Endothelial cell of umbilical vein (primary cell): ENCODE measurements at regions not wholly inside any gene's neighbourhood (a gene's known extent, or its start where the extent isn't known, plus 50 kb on each side); places are given as distances from the start of the nearest gene placed in this dataset.
"Not testable (repeated sequence)": the region's sequence is repeated elsewhere in the genome, so short reads cannot be mapped to it uniquely, and the experiment has no call there.

Experiments
- BruUV-seq: library from RNA; stranded (reverse); fragments of 400-500 nt; replicated peaks from 2 replicates; lab custom pipeline; 2021; lab: Mats Ljungman, UMichigan
- CTCF ChIA-PET: fragments of 300-600, 350-600 bp; sonication (Branson Sonifier 250); formaldehyde crosslinking; loops from one replicate; lab custom pipeline; 2021; ENCODE audit warnings: antibody characterized with exemption, inconsistent platforms; lab: Charles Lee
- POLR2A ChIA-PET: fragments of 300-600, 350-600 bp; sonication (Branson Sonifier 250); formaldehyde crosslinking; loops from one replicate; lab custom pipeline; 2021; ENCODE audit warnings: antibody characterized with exemption, inconsistent platforms; lab: Charles Lee
- DNase-seq: peaks from one replicate; pipeline ENCODE4 v3.0.0-alpha.2; 2011; ENCODE audit warnings: low read depth, low spot score
- FAIRE-seq: peaks from 2 replicates; lab custom pipeline; 2011; peaks lifted over from hg19 to GRCh38; lab: Jason Lieb, UNC
- H2AFZ ChIP-seq: 2 replicates; pipeline ENCODE4 v1.6.0; 2012; ENCODE audit warnings: low read depth, low read length, control low read depth, inconsistent platforms
- H3K27ac ChIP-seq: 2 replicates; pipeline ENCODE4 v1.5.1; 2011; ENCODE audit warnings: low read depth, mild to moderate bottlenecking, control low read depth, low read length, moderate library complexity; ENCODE audit not compliant: insufficient read depth
- H3K27me3 ChIP-seq, 2 experiments: 2 replicates each; pipeline versions ENCODE4 v1.6.0 to v1.6.1; 2011; ENCODE audit warnings: low read length in 2 of 2, mixed read lengths in 1 of 2; ENCODE audit not compliant: control insufficient read depth in 2 of 2, insufficient read depth in 2 of 2
- H3K36me3 ChIP-seq, 2 experiments: 2 replicates in 1 of 2; 3 replicates in 1 of 2; pipeline ENCODE4 v1.5.1; 2011; ENCODE audit warnings: low read length in 2 of 2, mild to moderate bottlenecking in 1 of 2, moderate library complexity in 1 of 2; ENCODE audit not compliant: control insufficient read depth in 2 of 2, insufficient read depth in 2 of 2; ENCODE audit errors: extremely low read depth in 1 of 2
- H3K4me1 ChIP-seq: 3 replicates; pipeline ENCODE4 v1.5.1; 2011; ENCODE audit warnings: mild to moderate bottlenecking, low read length; ENCODE audit not compliant: control insufficient read depth, insufficient read depth; ENCODE audit errors: extremely low read depth
- H3K4me2 ChIP-seq: 2 replicates; pipeline ENCODE4 v1.6.1; 2011; ENCODE audit warnings: low read length, control low read depth, mixed read lengths; ENCODE audit not compliant: insufficient read depth
- H3K4me3 ChIP-seq, 3 experiments: fragments of 200-600 bp in 1 of 3; sonication (generic), shearing (Covaris generic) in 1 of 3; replicated peaks in 1 of 3; 2 replicates each; pipeline ENCODE4 v1.5.1; 2011 to 2016; ENCODE audit warnings: control low read depth in 3 of 3, low read length in 3 of 3, mild to moderate bottlenecking in 2 of 3, inconsistent platforms in 1 of 3, low read depth in 1 of 3, moderate library complexity in 1 of 3; ENCODE audit not compliant: insufficient read depth in 1 of 3
- H3K79me2 ChIP-seq: 2 replicates; pipeline ENCODE4 v1.6.0; 2012; ENCODE audit warnings: low read length, inconsistent platforms; ENCODE audit not compliant: control insufficient read depth, insufficient read depth
- H3K9ac ChIP-seq: replicated peaks from 2 replicates; pipeline ENCODE3; 2011; ENCODE audit warnings: low read length, control low read depth; ENCODE audit not compliant: insufficient read depth; ENCODE audit errors: extremely low read depth
- H3K9me1 ChIP-seq: replicated peaks from 3 replicates; pipeline ENCODE4 v1.6.0; 2011; ENCODE audit warnings: mild to moderate bottlenecking, low read length; ENCODE audit not compliant: control insufficient read depth, insufficient read depth; ENCODE audit errors: extremely low read depth
- H3K9me3 ChIP-seq: replicated peaks from 2 replicates; pipeline ENCODE4 v1.5.1; 2012; ENCODE audit warnings: low read length, inconsistent platforms; ENCODE audit not compliant: control insufficient read depth, insufficient read depth
- H4K20me1 ChIP-seq: replicated peaks from 2 replicates; pipeline ENCODE3; 2011; ENCODE audit warnings: mild to moderate bottlenecking, low read length; ENCODE audit not compliant: control insufficient read depth, insufficient read depth; ENCODE audit errors: extremely low read depth
- EZH2 ChIP-seq: IDR thresholded peaks from 2 replicates; pipeline ENCODE4 v1.6.1; 2012; ENCODE audit warnings: borderline replicate concordance, low read depth, mild to moderate bottlenecking, moderate library complexity, low read length, inconsistent platforms; ENCODE audit not compliant: severe bottlenecking
- FOS ChIP-seq: IDR thresholded peaks from 2 replicates; pipeline ENCODE4 v1.6.1; 2011; ENCODE audit warnings: mild to moderate bottlenecking, low read length, moderate library complexity, borderline replicate concordance; ENCODE audit not compliant: insufficient read depth
- GATA2 ChIP-seq: IDR thresholded peaks from 2 replicates; pipeline ENCODE4 v1.7.0; 2011; ENCODE audit warnings: low read depth, mild to moderate bottlenecking, moderate library complexity, mixed read lengths, low read length; ENCODE audit not compliant: insufficient read length, insufficient read depth
- JUN ChIP-seq: IDR thresholded peaks from 2 replicates; pipeline ENCODE4 v1.6.1; 2011; ENCODE audit warnings: borderline replicate concordance, low read depth; ENCODE audit not compliant: insufficient read length, insufficient read depth
- MYC ChIP-seq: IDR thresholded peaks from one replicate; pipeline ENCODE4 v1.6.1; 2011; ENCODE audit warnings: mild to moderate bottlenecking, low read depth, low read length
- POLR2A ChIP-seq: IDR thresholded peaks from 2 replicates; pipeline ENCODE4 v1.6.1; 2012; ENCODE audit warnings: low read depth, mild to moderate bottlenecking, control low read depth, low read length
- POLR2AphosphoS5 ChIP-seq: IDR thresholded peaks from 2 replicates; pipeline ENCODE4 v1.6.1; 2012; ENCODE audit warnings: low read depth, mild to moderate bottlenecking, control low read depth, low read length, moderate library complexity; ENCODE audit not compliant: insufficient read depth
- dilution Hi-C: fragments of 300-500 bp; cut with MboI; formaldehyde crosslinking; loops from one replicate; pipeline ENCODE4 v1.15.0; 2019; ENCODE audit warnings: low sequenced_read_pairs; ENCODE audit not compliant: extremely low pct_ligation_motif_present
- intact Hi-C: fragments of 100-400 bp; cut with micrococcal nuclease; formaldehyde crosslinking; loops from one replicate; pipeline ENCODE4 v1.10.0; 2022
- TF ChIP-seq, protein P1 (sequence below): IDR thresholded peaks from 2 replicates; pipeline ENCODE4 v1.6.1; 2011; ENCODE audit not compliant: insufficient read depth, insufficient read length
- TF ChIP-seq, protein P2 (sequence below), 2 donors: IDR thresholded peaks; 1 replicate in 1 of 2; 2 replicates in 1 of 2; pipeline ENCODE4 v1.5.1; 2011; ENCODE audit warnings: low read length in 2 of 2, mild to moderate bottlenecking in 2 of 2, moderate library complexity in 2 of 2, control low read depth in 1 of 2, inconsistent platforms in 1 of 2, low read depth in 1 of 2; ENCODE audit not compliant: insufficient read depth in 1 of 2; ENCODE audit errors: extremely low read depth in 1 of 2

DNA sequence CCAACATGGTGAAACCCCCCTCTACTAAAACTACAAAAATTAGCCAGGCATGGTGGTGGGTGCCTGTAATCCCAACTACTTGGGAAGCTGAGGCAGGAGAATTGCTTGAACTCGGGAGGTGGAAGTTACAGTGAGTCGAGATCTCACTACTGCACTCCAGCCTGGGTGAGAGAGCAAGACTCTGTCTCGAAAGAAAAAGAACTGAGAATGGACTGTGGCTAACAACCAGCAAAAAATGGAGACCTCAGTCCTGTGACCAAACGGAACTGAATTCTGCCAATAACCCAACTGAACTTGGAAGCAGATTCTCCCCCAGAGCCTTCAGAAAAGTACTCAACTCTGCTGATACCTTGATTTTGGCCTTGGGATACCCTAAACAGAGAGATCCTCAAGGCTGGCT, 604.5 kb downstream of the DOK5 start:
- dilution Hi-C loops: no loop called here
- no TSS peak for BruUV-seq

DNA sequence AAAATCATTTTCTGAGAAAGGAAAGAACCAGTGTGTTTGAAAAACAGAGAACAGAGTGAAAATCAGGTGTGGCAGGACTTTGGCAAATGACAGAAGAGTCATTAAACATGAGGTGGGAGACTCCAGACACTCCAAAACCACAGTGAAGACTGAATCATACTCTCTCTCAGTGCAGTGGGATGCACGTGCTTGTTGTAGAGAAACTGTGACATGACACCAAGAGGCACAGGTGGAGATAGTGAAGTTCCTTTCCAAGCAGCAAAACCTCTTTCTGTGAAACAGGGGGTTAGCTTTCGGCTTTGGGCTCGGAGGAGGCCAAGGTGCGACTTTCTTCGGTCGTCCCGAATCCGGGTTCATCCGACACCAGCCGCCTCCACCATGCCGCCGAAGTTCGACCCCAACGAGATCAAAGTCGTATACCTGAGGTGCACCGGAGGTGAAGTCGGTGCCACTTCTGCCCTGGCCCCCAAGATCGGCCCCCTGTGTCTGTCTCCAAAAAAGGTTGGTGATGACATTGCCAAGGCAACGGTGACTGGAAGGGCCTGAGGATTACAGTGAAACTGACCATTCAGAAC, 599.0 kb downstream of the DOK5 start:
- not testable (repeated sequence) for BruUV-seq

More for the DNA sequence above, 604.5 kb downstream of the DOK5 start:
- no peak for DNase-seq
- intact Hi-C loops: no loop called here
- H3K9me3 ChIP-seq: no peaks in the 10 kb centered on the region
- FAIRE-seq: no peak
- TF ChIP-seq, protein P1, sequence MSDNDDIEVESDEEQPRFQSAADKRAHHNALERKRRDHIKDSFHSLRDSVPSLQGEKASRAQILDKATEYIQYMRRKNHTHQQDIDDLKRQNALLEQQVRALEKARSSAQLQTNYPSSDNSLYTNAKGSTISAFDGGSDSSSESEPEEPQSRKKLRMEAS: no peak
- no peak for TF ChIP-seq EZH2
- TF ChIP-seq POLR2AphosphoS5: no peak
- TF ChIP-seq MYC: no peak
- TF ChIP-seq POLR2A: no peak
- TF ChIP-seq JUN: no peak
- TF ChIP-seq, protein P2, sequence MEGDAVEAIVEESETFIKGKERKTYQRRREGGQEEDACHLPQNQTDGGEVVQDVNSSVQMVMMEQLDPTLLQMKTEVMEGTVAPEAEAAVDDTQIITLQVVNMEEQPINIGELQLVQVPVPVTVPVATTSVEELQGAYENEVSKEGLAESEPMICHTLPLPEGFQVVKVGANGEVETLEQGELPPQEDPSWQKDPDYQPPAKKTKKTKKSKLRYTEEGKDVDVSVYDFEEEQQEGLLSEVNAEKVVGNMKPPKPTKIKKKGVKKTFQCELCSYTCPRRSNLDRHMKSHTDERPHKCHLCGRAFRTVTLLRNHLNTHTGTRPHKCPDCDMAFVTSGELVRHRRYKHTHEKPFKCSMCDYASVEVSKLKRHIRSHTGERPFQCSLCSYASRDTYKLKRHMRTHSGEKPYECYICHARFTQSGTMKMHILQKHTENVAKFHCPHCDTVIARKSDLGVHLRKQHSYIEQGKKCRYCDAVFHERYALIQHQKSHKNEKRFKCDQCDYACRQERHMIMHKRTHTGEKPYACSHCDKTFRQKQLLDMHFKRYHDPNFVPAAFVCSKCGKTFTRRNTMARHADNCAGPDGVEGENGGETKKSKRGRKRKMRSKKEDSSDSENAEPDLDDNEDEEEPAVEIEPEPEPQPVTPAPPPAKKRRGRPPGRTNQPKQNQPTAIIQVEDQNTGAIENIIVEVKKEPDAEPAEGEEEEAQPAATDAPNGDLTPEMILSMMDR (IDR thresholded peaks at IDR 0.05; ENCODE audit: extremely low read depth in 1 of 2, insufficient read depth in 1 of 2, low read depth in 1 of 2, low read length in 2 of 2): no peak
- no peak for TF ChIP-seq GATA2
- TF ChIP-seq FOS: no peak
- H3K9me1 ChIP-seq: no peaks in the 10 kb centered on the region
- no peak overlapping the region for H3K4me3 ChIP-seq
- no peak overlapping the region for H2AFZ ChIP-seq
- no peaks in the 10 kb centered on the region for H3K27me3 ChIP-seq
- ChIA-PET CTCF (no interaction called here), POLR2A (no interaction called here)
- no peaks in the 10 kb centered on the region for H4K20me1 ChIP-seq
- H3K27ac ChIP-seq: no peak overlapping the region
- H3K79me2 ChIP-seq: no peaks in the 10 kb centered on the region
- H3K4me2 ChIP-seq: no peak overlapping the region
- H3K4me1 ChIP-seq: no peaks in the 10 kb centered on the region
- no peak overlapping the region for H3K9ac ChIP-seq
- H3K36me3 ChIP-seq: no peaks in the 10 kb centered on the region

More for the DNA sequence above, 599.0 kb downstream of the DOK5 start:
- POLR2A ChIA-PET, H3K4me2 ChIP-seq, H3K4me1 ChIP-seq, H3K9me1 ChIP-seq, H2AFZ ChIP-seq, H3K4me3 ChIP-seq, dilution Hi-C loops, H3K27ac ChIP-seq, DNase-seq, CTCF ChIA-PET, H3K27me3 ChIP-seq, H4K20me1 ChIP-seq, FAIRE-seq, intact Hi-C loops, H3K36me3 ChIP-seq, H3K9ac ChIP-seq, H3K9me3 ChIP-seq, H3K79me2 ChIP-seq: not testable (repeated sequence)
